D341Med (cell line): ENCODE measurements at regions not wholly inside any gene's neighbourhood (a gene's known extent, or its start where the extent isn't known, plus 50 kb on each side); places are given as distances from the start of the nearest gene placed in this dataset.
"Not testable (repeated sequence)": the region's sequence is repeated elsewhere in the genome, so short reads cannot be mapped to it uniquely, and the experiment has no call there.

ENCODE experiments used
- DNase-seq: peaks from one replicate; pipeline ENCODE4 v3.0.0; 2012; ENCODE audit warnings: low spot score

GRCh38 chr20:40634891-40635290, 54.1 kb downstream of the MAFB start:
- no peak for DNase-seq

GRCh38 chr20:40633123-40633850, 55.7 kb downstream of the MAFB start:
- DNase-seq, result no peak

DNA sequence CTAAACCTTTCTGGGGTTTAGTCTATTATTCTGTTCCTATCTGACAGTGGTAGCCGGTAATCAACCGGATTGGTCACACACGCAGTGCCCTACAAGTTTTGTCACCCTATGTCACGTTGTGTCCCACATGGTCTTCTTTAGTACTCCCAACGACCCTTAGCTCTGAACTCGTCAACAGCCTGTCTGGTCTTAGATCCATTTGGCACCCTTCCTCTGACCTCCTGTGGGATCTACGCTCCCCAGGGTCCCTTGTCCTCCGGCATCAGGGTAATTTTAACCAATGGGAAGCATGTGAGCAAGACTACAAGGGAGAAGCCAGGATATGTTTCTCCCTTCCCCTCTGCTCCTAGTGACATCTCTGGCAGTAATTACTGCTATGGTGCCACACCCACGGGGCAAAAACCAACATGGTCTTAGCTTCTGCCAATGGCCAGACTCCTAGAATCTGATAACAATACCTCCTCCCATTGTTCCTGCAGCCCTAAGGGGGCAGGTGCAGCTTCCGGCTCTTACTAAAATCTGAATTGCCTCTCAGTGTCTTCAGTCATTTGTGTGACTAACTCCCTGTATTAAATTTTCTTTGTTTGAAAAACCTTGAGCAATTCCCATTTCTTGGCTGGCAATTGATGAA, 56.6 kb downstream of the MAFB start:
- DNase-seq, result no peak

DNA sequence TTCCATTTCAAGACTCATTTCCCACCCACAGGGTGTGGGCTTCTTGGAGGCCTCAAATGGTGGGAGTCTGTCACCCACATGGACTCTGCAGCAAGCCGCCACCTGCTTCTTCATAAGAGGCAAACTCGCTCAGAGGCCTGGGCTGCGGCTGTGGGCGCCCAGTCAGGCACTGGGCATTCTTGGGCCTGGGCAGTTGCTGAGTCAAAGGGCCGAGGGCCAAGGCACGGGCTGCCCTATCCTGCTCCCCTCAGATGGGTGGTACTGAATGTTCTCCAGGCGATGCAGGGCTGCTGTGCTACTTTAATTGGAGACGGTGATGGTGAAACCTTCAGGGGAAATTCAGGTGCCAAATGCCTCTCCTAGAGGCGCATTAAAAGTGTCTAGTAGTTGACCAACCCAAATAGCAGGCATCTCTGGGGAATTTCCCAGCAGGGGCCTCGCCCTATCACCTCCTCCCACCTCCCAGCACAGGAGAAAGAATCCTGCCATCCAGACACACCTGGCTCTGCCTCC, 57.9 kb downstream of the MAFB start:
- DNase-seq, result no peak

GRCh38 chr20:40630713-40631112, 58.3 kb downstream of the MAFB start:
- peak; percentile 4 for DNase-seq

GRCh38 chr20:40630099-40630498, 58.9 kb downstream of the MAFB start:
- no peak for DNase-seq

- no peak for DNase-seq
Observed at GRCh38 chr20:40628877-40629276, 60.2 kb downstream of the MAFB start.

DNA sequence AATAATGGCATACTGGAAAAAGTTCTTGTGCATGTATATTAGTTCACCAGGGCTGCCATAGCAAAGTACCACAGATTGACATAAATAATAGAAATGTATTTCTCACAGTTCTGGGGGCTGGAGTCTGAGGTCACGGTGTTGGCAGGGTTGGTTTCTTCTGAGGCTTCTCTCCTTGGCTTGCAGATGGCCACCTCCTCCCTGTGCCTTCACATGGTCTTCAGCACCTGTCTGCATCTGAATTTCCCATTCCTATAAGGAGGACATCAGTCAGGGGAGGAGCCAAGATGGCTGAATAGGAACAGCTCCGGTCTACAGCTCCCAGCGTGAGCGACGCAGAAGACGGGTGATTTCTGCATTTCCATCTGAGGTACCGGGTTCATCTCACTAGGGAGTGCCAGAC, 70.0 kb downstream of the MAFB start:
- not testable (repeated sequence) for DNase-seq

GRCh38 chr20:40617594-40617993, 71.4 kb downstream of the MAFB start:
- DNase-seq, result no peak

DNA sequence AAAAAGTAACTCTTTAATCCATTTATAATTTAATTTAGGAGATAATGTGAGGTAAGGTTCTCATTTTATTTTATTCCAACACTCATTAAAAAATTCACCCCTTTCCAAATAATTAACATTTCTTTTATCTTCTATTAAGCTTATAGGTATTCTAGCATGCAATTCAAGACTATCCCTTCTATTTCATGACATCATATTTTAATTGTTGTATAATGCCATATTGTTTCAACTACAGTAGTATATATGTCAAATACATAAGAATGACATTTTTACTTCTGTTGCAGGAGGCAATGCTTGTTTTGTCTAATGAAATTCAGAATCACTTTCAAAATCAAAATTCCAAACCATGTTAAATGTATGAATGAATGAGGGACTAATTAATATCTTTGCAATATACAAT, 76.2 kb downstream of the MAFB start:
- no peak for DNase-seq

- DNase-seq, result no peak
Observed at GRCh38 chr20:40612247-40612646, 76.8 kb downstream of the MAFB start.

- no peak for DNase-seq
Observed at GRCh38 chr20:40610730-40611129, 78.3 kb downstream of the MAFB start.

DNA sequence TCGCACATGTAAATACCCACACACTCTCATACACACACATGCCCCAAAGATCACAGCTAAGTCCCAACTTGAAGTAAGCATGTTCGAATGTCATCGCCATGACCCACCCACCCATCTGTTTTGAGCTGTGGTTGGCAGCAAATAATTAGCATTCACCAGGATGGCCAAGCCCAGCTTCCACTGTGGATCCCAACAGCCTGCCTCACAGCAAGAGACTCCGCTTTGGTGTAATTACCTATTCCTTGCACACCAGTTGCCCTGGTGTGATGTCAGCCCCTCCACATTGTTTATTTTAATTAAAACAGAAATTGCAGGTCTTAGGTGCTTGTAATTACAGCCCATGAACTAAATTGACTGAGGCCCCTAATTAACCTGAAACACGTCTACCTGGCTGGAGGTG, 81.1 kb downstream of the MAFB start:
- DNase-seq, result no peak

DNA sequence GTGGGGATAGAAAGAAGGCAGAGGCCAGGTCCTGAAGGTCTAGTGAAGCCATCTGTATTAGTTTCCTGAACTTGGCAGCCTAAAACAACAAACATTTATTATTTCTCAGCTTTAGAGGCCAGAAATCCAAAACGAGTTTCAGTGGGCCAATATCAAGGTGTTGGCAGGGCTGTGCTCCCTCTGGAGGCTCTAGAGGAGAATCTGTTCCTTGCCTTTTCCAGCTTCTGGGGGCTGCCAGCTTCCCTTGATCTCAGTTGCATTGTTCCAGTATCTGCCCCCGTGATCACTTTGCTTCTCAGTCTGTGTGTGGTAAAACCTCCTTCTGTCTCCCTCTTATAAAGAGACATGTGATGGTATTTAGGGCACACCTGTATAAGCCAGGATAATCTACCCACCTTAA, 82.4 kb downstream of the MAFB start:
- DNase-seq, result no peak

DNA sequence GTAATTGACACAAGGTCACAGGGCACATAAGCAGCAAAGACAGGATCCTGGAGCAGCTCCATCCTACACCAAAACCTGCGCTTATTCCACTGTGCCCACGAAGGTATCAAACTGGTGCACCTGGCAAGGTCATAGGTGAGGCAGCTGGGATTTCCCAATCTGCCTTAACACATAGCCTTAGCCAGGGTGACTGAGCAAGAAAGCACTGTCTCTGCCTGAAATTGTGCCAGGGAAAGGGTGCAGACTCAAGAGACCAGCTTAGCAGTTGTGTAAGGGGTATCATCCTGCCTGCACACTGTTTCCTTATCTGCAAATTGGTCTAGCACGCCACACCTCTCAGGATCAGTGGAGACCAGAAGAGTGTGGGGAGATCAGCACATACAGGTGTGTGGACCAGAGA, 82.8 kb downstream of the MAFB start:
- no peak for DNase-seq

DNA sequence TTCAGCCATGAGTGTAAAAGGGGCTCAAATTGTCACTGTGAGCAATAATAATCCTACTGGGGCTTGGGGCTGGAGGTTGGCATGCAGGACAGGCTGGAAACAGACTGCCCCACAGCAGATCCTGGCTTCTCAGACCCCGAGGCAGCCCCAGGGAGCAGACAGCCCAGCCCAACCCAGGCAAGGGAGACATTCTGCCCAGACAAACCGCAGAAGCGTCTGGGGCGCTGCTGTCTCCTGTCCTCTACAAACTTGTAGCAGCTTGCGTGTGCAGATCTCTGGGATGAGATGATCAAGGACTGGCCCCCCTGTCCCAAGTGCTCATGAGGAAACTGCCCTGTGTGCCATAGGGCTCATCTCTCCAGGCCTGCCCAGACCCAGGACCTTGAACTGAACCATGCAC, 84.6 kb downstream of the MAFB start:
- no peak for DNase-seq

GRCh38 chr20:40603057-40603651, 85.9 kb downstream of the MAFB start:
- DNase-seq, result no peak

- DNase-seq, result no peak
Observed at GRCh38 chr20:40602381-40602780, 86.7 kb downstream of the MAFB start.

DNA sequence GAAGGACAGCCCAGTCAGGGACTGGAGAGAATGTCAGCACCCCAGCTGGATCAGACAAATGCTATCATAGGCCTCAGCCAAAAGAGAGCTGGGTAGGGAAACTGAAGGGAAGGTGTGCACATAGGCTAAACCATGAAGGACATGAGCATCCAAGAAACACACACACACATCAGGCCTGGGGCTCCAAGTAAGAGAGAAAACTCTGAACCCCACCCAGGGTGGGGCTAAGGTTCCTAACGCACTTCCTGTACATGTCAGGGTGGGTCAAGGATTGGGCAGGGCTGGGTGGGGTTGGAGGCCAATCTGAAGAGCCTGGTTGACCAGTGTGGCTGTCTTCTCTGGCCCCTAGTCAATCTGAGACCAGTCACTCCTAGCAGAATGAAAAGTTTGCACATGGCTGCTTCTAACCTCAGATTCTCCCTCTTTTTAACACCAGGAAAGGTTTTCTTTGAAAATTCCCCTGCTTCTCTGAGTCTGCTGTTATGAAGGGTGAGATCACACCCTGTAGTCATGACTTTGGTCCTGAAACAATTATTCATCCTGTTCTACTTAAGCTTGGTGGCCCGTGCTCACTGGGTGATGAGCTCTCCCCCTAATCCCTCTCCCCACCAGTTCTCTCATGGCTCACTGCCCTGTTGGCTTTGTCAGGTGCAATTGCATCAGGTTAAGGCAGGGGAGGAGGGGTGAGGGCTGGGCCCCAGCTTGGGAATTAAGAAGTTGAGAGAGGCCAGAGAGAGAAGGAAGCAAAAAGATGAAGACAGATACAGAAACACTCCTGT, 88.4 kb downstream of the MAFB start:
- DNase-seq, result no peak

- DNase-seq, result no peak
Observed at GRCh38 chr20:40599987-40600386, 89.0 kb downstream of the MAFB start.

DNA sequence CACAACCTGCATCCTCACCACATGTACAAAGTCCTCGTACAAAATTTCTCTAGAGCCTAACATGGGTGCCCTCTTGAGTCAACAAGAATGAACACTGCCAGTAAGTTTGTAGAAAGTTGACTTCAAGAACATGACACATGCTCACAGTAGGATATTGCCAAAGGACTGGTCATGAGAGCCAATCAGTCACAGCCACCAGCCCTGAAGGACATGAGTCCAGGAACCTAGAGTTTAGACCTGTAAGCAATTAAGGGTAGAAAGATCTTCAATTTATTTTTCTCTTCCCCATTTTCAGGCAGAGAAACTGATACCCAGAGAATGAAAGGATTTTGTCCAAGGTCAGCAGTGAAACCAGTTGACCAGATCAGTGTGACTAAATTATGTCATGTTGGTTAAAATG, 96.1 kb downstream of the MAFB start:
- DNase-seq, result no peak

DNA sequence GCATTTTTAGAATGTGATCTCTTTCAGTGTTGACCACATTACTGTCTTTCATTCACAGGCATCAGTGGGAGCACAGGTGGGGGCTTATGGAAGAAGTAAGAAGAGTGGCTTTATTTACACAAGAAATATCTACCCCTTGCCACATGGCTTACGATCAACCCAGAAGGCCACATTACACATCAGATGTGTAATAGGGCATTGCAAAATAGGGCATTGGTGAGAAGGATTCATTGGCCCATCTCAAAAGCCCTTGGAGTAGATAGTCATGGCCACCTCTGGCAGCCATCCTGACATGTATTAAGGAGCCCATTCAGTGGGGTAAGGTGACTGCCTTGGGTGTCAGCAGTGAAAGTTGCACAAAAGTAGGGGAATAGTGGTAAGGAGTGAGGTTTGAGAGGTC, 97.5 kb downstream of the MAFB start:
- no peak for DNase-seq

DNA sequence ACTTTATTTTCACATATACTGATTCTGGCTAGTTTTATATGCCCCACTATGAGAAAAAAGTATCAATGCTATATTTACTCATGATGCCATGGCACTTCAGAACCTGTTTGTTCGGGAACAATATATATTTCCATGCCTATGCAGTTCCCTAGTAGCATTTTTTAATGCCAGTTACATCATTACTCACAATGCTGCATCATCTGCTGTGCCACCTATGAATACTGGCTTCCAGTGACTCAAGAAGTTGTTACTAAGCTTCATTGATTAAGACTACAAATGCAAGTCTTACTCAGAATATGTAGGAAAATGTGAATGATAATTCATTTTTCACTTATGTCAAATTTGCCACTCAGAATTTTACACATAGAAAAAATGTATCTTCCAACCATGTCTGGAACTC, 97.9 kb downstream of the MAFB start:
- DNase-seq, result no peak
